OCI-M2 (cell line): ENCODE measurements at regions not wholly inside any gene's neighbourhood (a gene's known extent, or its start where the extent isn't known, plus 50 kb on each side); places are given as distances from the start of the nearest gene placed in this dataset.
"Not testable (repeated sequence)": the region's sequence is repeated elsewhere in the genome, so short reads cannot be mapped to it uniquely, and the experiment has no call there.

ENCODE experiments used
- DNase-seq: peaks from one replicate; lab custom pipeline; 2025; ENCODE audit not compliant: unreplicated experiment; lab: John Stamatoyannopoulos, UW

- no peak for DNase-seq
Measured at GRCh38 chr4:95898226-95898625, 58.3 kb downstream of the PDHA2 start.

- no peak for DNase-seq
Measured at GRCh38 chr4:95909211-95909610, 69.3 kb downstream of the PDHA2 start.

GRCh38 chr4:95910749-95911148, 70.9 kb downstream of the PDHA2 start:
- DNase-seq, result no peak

GRCh38 chr4:95921470-95921869, 81.6 kb downstream of the PDHA2 start:
- DNase-seq, result no peak

- no peak for DNase-seq
Measured at GRCh38 chr4:95929448-95930064, 89.7 kb downstream of the PDHA2 start.

- DNase-seq, result no peak
Measured at GRCh38 chr4:95939141-95939540, 99.2 kb downstream of the PDHA2 start.

GRCh38 chr4:95949136-95949765, 109.4 kb downstream of the PDHA2 start:
- DNase-seq, result no peak

- DNase-seq, result no peak
Measured at GRCh38 chr4:95949808-95950207, 109.9 kb downstream of the PDHA2 start.

GRCh38 chr4:95952538-95952937, 112.6 kb downstream of the PDHA2 start:
- not testable (repeated sequence) for DNase-seq

GRCh38 chr4:95956094-95956493, 116.2 kb downstream of the PDHA2 start:
- DNase-seq, result no peak

GRCh38 chr4:95957054-95957453, 117.2 kb downstream of the PDHA2 start:
- DNase-seq, result no peak

- no peak for DNase-seq
Measured at GRCh38 chr4:95957759-95958158, 117.9 kb downstream of the PDHA2 start.

- no peak for DNase-seq
Measured at GRCh38 chr4:95959182-95959581, 119.3 kb downstream of the PDHA2 start.

GRCh38 chr4:95959633-95960032, 119.7 kb downstream of the PDHA2 start:
- DNase-seq, result no peak

GRCh38 chr4:95963456-95963855, 123.6 kb downstream of the PDHA2 start:
- no peak for DNase-seq

GRCh38 chr4:95979961-95980876, 140.3 kb downstream of the PDHA2 start:
- no peak for DNase-seq

- no peak for DNase-seq
Measured at GRCh38 chr4:95980877-95981360, 141.0 kb downstream of the PDHA2 start.

GRCh38 chr4:95981591-95981990, 141.7 kb downstream of the PDHA2 start:
- DNase-seq, result no peak

- no peak for DNase-seq
Measured at GRCh38 chr4:95982516-95982915, 142.6 kb downstream of the PDHA2 start.

GRCh38 chr4:95984081-95984480, 144.2 kb downstream of the PDHA2 start:
- DNase-seq, result no peak

- DNase-seq, result no peak
Measured at GRCh38 chr4:95985051-95985450, 145.2 kb downstream of the PDHA2 start.
